GM12865 (cell line): ENCODE measurements at regions not wholly inside any gene's neighbourhood (a gene's known extent, or its start where the extent isn't known, plus 50 kb on each side); places are given as distances from the start of the nearest gene placed in this dataset.

Experiments used
- DNase-seq: peaks from one replicate; pipeline ENCODE4 v3.0.0; 2010; ENCODE audit warnings: low read depth
- H3K4me3 ChIP-seq: 2 replicates; pipeline ENCODE4 v1.5.1; 2011; ENCODE audit warnings: mild to moderate bottlenecking, low read depth, low read length, control low read depth
- TF ChIP-seq, protein P1 (sequence below): IDR thresholded peaks from 2 replicates; pipeline ENCODE4 v1.5.1; 2011; ENCODE audit warnings: low read length, control low read depth, low read depth, inconsistent platforms; ENCODE audit not compliant: insufficient read depth; ENCODE audit errors: missing control alignments

DNA sequence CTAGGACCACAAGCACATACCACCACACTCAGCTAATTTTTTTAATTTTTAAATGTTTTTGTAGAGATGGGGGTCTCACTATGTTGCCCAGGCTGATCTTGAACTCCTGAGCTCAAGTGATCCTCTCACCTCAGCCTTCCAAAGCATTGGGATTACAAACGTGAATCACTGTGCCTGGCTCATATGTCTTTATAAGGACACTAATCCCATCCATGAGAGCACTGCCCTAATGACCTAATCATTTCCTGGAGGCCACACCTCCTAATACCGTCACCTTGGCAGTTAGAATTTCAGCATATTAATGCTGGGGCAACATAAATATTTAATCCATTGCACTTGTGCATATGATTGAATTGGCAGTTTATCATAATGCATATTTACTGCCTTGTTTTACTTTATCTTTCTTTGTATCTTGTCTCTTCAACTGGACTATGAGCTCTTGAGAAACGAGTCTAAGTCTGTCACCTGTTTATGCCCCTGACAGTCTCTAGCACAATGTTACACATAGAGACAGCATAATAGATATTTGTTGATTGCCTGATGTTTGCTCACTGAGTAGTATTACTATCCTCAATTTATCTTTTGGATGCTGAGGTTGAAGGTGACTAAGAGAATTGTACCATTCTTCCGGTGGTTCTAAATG is 172.0 kb downstream of the AASDH start:
- no peak for DNase-seq
- no peak overlapping the region for H3K4me3 ChIP-seq
- TF ChIP-seq, protein P1, sequence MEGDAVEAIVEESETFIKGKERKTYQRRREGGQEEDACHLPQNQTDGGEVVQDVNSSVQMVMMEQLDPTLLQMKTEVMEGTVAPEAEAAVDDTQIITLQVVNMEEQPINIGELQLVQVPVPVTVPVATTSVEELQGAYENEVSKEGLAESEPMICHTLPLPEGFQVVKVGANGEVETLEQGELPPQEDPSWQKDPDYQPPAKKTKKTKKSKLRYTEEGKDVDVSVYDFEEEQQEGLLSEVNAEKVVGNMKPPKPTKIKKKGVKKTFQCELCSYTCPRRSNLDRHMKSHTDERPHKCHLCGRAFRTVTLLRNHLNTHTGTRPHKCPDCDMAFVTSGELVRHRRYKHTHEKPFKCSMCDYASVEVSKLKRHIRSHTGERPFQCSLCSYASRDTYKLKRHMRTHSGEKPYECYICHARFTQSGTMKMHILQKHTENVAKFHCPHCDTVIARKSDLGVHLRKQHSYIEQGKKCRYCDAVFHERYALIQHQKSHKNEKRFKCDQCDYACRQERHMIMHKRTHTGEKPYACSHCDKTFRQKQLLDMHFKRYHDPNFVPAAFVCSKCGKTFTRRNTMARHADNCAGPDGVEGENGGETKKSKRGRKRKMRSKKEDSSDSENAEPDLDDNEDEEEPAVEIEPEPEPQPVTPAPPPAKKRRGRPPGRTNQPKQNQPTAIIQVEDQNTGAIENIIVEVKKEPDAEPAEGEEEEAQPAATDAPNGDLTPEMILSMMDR: no peak

DNA sequence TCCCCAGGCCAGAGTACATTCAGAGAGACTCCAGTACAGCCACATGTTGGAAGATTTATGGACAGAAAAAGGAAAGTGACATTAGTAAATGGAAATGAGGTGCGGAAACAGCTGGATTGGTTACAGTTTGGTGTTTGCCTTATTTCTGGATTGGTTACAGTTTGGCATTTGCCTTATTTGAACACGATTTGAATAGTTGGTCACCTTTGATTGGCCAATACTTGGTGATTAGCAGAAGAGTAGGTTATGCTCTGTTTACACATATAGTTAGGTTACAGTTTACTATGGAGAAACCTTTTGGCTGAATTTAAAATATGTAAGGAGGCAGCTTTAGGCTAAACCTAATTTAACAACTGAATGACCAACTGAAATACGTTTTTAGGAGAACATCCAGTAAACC is 173.7 kb downstream of the AASDH start:
- TF ChIP-seq, protein P1: no peak
- no peak overlapping the region for H3K4me3 ChIP-seq
- DNase-seq: no peak

DNA sequence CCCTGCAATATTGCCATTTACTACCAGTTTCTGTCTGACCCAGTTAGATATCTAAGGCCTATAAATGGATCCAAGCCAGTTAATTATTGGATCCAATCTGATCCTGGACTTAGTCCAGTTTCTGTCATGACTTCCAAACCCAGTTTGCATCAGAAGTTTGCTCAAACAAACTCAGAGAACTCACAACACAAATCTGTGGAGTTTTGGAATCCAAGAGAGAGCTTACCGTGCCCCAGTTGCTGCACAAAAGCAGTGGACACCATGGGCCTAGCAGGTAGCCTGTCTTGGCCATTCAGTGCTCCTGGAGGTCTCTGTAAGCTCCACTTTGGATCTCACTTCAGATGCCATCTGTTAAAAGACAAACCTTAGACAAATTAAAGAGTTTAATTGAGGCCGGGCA is 174.5 kb downstream of the AASDH start:
- no peak for DNase-seq
- TF ChIP-seq, protein P1: no peak
- H3K4me3 ChIP-seq: no peak overlapping the region

DNA sequence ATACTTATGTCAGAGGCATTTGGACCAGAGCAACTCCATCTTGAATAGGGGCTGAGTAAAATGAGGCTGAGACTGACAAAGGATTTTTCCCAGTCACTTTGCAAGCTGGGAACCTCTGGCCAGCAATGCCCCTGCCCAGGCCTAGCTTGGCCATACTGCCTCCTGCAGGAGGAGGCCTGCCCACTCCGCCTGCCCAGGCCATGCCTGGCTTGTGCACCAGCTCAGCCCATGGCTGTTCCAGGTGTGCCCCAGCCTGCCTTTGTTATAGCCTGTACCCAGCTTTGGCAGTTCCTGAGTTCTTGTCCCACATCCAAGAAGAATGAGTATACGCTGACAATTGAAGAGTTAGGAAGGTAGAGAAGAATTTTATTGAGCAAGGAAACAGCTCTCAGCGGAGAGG is 176.1 kb downstream of the AASDH start:
- no peak for DNase-seq
- TF ChIP-seq, protein P1: no peak
- no peak overlapping the region for H3K4me3 ChIP-seq

DNA sequence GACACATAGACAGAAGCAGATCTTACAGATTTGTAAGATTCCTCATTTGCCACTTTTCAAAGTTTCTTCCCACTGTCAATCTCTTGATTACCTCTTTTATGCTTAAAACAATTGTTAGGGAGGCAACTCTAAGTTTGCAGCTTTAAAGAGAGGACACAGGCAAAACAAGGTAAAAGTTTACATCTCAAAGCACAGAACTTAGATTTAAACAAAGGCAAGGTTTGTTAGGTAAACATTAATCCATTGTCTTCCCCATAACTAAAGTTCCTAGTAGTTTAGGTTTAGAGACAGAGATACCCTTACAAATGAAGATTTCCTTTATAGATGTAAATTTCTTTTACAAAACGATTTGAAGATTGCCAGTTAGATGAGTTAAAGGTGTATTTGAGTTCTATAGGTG is 176.9 kb downstream of the AASDH start:
- TF ChIP-seq, protein P1: no peak
- no peak for DNase-seq
- no peak overlapping the region for H3K4me3 ChIP-seq

DNA sequence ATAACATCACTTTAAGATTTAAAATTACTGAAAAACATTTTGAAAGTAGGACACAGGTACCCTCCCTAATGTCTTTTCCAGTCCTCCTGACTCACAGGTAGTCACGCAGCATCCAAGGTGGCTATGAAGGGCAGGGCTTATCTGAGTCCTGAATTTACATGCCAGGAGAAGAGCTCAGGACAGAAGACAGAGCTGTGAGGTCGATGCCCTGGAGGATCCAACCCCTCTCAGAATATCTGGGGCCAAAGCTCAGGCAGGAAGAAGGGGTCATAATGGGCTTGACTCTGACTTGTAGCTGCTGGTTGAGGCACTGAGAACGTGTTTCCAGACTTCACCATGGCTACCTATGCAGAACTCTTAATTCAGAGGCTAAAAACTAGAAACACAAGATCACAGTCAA is 177.5 kb downstream of the AASDH start:
- TF ChIP-seq, protein P1: no peak
- no peak for DNase-seq
- no peak overlapping the region for H3K4me3 ChIP-seq

DNA sequence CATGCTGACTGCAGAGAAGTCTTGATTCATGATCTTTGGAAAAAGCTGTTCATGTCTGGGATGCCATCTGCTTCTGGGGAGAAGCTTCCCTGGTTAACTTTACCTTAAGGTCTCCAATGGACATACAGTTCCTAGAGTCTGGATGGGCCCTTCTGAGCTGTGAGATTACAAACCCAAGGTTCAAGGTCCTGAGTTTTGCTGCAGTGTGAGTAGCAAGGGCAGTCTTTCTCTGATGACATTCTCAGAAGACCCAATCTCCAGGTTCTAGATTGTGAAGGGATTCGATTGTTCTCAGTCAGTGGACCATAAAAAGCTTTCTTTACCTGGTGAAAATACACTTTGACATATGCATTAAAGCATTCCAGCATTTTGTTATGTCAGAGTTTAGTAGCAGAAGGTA is 179.2 kb downstream of the AASDH start:
- TF ChIP-seq, protein P1: no peak
- DNase-seq: no peak
- H3K4me3 ChIP-seq: no peak overlapping the region
